AG04449 (cell line): ENCODE measurements at regions not wholly inside any gene's neighbourhood (a gene's known extent, or its start where the extent isn't known, plus 50 kb on each side); places are given as distances from the start of the nearest gene placed in this dataset.

Experiments used
- CTCF ChIA-PET: fragments of 350-600 bp; formaldehyde crosslinking; extraction: SDS; loops from one replicate; lab custom pipeline; 2021; ENCODE audit warnings: antibody characterized with exemption; lab: Yijun Ruan, JAX
- POLR2A ChIA-PET: fragments of 400-600, 350-600 bp; formaldehyde crosslinking; extraction: SDS; loops from one replicate; lab custom pipeline; 2020; ENCODE audit warnings: antibody characterized with exemption, inconsistent platforms; lab: Yijun Ruan, JAX
- DNase-seq: peaks from one replicate; pipeline ENCODE4 v3.0.0-alpha.2; 2010; ENCODE audit warnings: low read depth, low spot score
- H3K4me3 ChIP-seq: 2 replicates; pipeline ENCODE4 v1.5.1; 2011; ENCODE audit warnings: low read depth, mild to moderate bottlenecking, control low read depth, low read length
- CTCF ChIP-seq: IDR thresholded peaks from one replicate; pipeline ENCODE4 v1.5.1; 2011; ENCODE audit warnings: mild to moderate bottlenecking, moderate library complexity, low read length, control low read depth, inconsistent platforms; ENCODE audit not compliant: insufficient read depth; ENCODE audit errors: missing control alignments

- POLR2A ChIA-PET = no interaction called here
- H3K4me3 ChIP-seq = no peak overlapping the region
- CTCF ChIA-PET = no interaction called here
- no peak for DNase-seq
- TF ChIP-seq CTCF = no peak
Measured at GRCh38 chr15:97680606-97681220, 279.8 kb upstream of the ARRDC4 start.

GRCh38 chr15:97683831-97684230 lies 276.7 kb upstream of the ARRDC4 start:
- ChIA-PET POLR2A (no interaction called here), CTCF (no interaction called here)
- no peak for DNase-seq
- no peak for TF ChIP-seq CTCF
- H3K4me3 ChIP-seq = no peak overlapping the region

GRCh38 chr15:97684249-97684648 lies 276.3 kb upstream of the ARRDC4 start:
- POLR2A ChIA-PET = no interaction called here
- CTCF ChIA-PET = no interaction called here
- no peak overlapping the region for H3K4me3 ChIP-seq
- no peak for TF ChIP-seq CTCF
- DNase-seq = no peak

GRCh38 chr15:97686324-97686723 lies 274.2 kb upstream of the ARRDC4 start:
- POLR2A ChIA-PET = no interaction called here
- CTCF ChIA-PET = no interaction called here
- no peak for DNase-seq
- no peak overlapping the region for H3K4me3 ChIP-seq
- TF ChIP-seq CTCF = no peak

- no peak for DNase-seq
- no peak for TF ChIP-seq CTCF
- ChIA-PET CTCF (no interaction called here), POLR2A (no interaction called here)
- H3K4me3 ChIP-seq = no peak overlapping the region
Measured at GRCh38 chr15:97687654-97688053, 272.8 kb upstream of the ARRDC4 start.

- ChIA-PET CTCF (no interaction called here), POLR2A (no interaction called here)
- no peak for DNase-seq
- no peak overlapping the region for H3K4me3 ChIP-seq
- TF ChIP-seq CTCF = no peak
Measured at GRCh38 chr15:97688177-97688576, 272.3 kb upstream of the ARRDC4 start.
